ENCODE measurements at regions not wholly inside any gene's neighbourhood (a gene's known extent, or its start where the extent isn't known, plus 50 kb on each side); places are given as distances from the start of the nearest gene placed in this dataset.

DNA sequence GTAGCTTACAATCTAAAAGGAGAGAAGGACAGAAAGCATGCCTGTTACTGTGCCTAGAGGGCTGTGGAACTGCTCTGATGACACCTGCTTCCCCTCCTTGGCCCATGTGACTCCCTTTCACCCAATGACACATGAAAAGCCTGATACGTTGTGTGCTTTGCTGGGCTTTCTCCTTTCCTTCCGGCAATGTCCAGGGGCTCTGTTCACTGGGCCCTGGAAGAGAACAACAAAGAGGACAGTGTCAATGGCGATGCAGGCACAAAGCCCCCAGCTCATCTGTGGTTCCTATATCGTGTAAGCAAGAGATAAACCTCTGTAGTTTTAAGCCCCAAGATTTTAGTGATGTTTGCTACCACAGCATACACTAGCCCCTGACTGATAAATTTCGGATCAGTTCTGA is 306.1 kb downstream of the ABCC12 start:
- TF ChIP-seq TAF1 (IDR thresholded peaks at IDR 0.05; ENCODE audit: low read depth, low read length): no peak
- TF ChIP-seq, protein P1, sequence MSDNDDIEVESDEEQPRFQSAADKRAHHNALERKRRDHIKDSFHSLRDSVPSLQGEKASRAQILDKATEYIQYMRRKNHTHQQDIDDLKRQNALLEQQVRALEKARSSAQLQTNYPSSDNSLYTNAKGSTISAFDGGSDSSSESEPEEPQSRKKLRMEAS (IDR thresholded peaks at IDR 0.05): no peak
- TF ChIP-seq CTCF (IDR thresholded peaks at IDR 0.05; ENCODE audit: control extremely low read depth in 1 of 3, insufficient read depth in 1 of 3, low read depth in 1 of 3, low read length in 3 of 3): no peak
- TF ChIP-seq RNF2 (IDR thresholded peaks at IDR 0.05; ENCODE audit: borderline replicate concordance, low read depth, low read length, missing control alignments, poor library complexity, severe bottlenecking): no peak
- no peak for TF ChIP-seq BACH1 (IDR thresholded peaks at IDR 0.05; ENCODE audit: low read length)
